Epithelial cell of esophagus (primary cell): ENCODE measurements at regions not wholly inside any gene's neighbourhood (a gene's known extent, or its start where the extent isn't known, plus 50 kb on each side); places are given as distances from the start of the nearest gene placed in this dataset.

Source experiments
- DNase-seq: peaks from one replicate; pipeline ENCODE4 v3.0.0; 2010; ENCODE audit warnings: low read depth
- H3K4me3 ChIP-seq: 2 replicates; pipeline ENCODE4 v1.5.1; 2011; ENCODE audit warnings: mild to moderate bottlenecking, low read length, control low read depth
- CTCF ChIP-seq: IDR thresholded peaks from 2 replicates; pipeline ENCODE4 v1.5.1; 2011; ENCODE audit warnings: low read depth, mild to moderate bottlenecking, low read length, control low read depth, inconsistent platforms; ENCODE audit not compliant: insufficient read depth; ENCODE audit errors: missing control alignments

- DNase-seq: peak; percentile 39
- H3K4me3 ChIP-seq: no peak overlapping the region
- no peak for TF ChIP-seq CTCF
Measured at GRCh38 chr13:88623150-88623549, 952.0 kb downstream of the SLITRK5 start.

- H3K4me3 ChIP-seq: no peak overlapping the region
- peak; percentile 85 for DNase-seq
- no peak for TF ChIP-seq CTCF
Measured at GRCh38 chr13:88627071-88627470, 955.9 kb downstream of the SLITRK5 start.

GRCh38 chr13:88628882-88629281 is 957.7 kb downstream of the SLITRK5 start:
- DNase-seq: no peak
- H3K4me3 ChIP-seq: no peak overlapping the region
- no peak for TF ChIP-seq CTCF

- no peak for TF ChIP-seq CTCF
- H3K4me3 ChIP-seq: no peak overlapping the region
- DNase-seq: no peak
Measured at GRCh38 chr13:88637935-88638334, 966.8 kb downstream of the SLITRK5 start.

GRCh38 chr13:88643233-88643632 is 972.1 kb downstream of the SLITRK5 start:
- no peak for DNase-seq
- no peak overlapping the region for H3K4me3 ChIP-seq
- no peak for TF ChIP-seq CTCF

- no peak overlapping the region for H3K4me3 ChIP-seq
- TF ChIP-seq CTCF: no peak
- DNase-seq: no peak
Measured at GRCh38 chr13:88648598-88649373, 977.6 kb downstream of the SLITRK5 start.

GRCh38 chr13:88649855-88650254 is 978.7 kb downstream of the SLITRK5 start:
- no peak for DNase-seq

More at GRCh38 chr13:88649855-88650254, 978.7 kb downstream of the SLITRK5 start:
- H3K4me3 ChIP-seq: no peak overlapping the region
- TF ChIP-seq CTCF: no peak
